Urinary bladder (tissue), 4 donors: ENCODE measurements at regions not wholly inside any gene's neighbourhood (a gene's known extent, or its start where the extent isn't known, plus 50 kb on each side); places are given as distances from the start of the nearest gene placed in this dataset. TPM values are rescaled to one million over a fixed set of nuclear protein-coding genes. Genes with fewer than 3 reads are reported as not detected.

ENCODE experiments used
- DNase-seq: peaks from one replicate; pipeline ENCODE4 v3.0.0-alpha.2; 2015; ENCODE audit errors: extremely low spot score
- H3K27ac ChIP-seq: one replicate; pipeline ENCODE4 v1.5.1; 2013; ENCODE audit warnings: low read depth, mild to moderate bottlenecking, moderate library complexity
- H3K36me3 ChIP-seq: one replicate; pipeline ENCODE4 v1.6.1; 2013; ENCODE audit warnings: mild to moderate bottlenecking, moderate library complexity; ENCODE audit not compliant: insufficient read depth
- H3K4me1 ChIP-seq: one replicate; pipeline ENCODE4 v1.6.1; 2013; ENCODE audit warnings: mild to moderate bottlenecking, moderate library complexity; ENCODE audit not compliant: insufficient read depth
- H3K4me3 ChIP-seq: one replicate; pipeline ENCODE4 v1.5.1; 2013; ENCODE audit warnings: low read depth, low read length
- WGBS: extraction: QIAGEN DNeasy Blood & Tissue Kit; methylation state at CpG from one replicate; pipeline ENCODE4 v1.1.7; 2013; 5-methylcytosine and 5-hydroxymethylcytosine counted together
- small RNA-seq: library from RNA; depleted of rRNA; stranded (forward); fragments of <200 nt; gene quantifications from one replicate; pipeline ENCODE3, GENCODE V24; 2014
- donor health status: healthy with polysubstance abuse.
- donor health status: healthy.

- no peak for DNase-seq
- Histone ChIP-seq H3K27ac (no peak overlapping the region), H3K4me1 (no peaks in the 10 kb centered on the region), H3K36me3 (no peaks in the 10 kb centered on the region), H3K4me3 (no peak overlapping the region)
- WGBS: 87% methylated on average over 4 of the region's 4 CpGs
These were observed 62.7 kb upstream of the GATA6 start for GRCh38 chr18:22106536-22107292.

GRCh38 chr18:22108674-22109073, 60.7 kb upstream of the GATA6 start:
- 76% methylated on average over 2 of the region's 2 CpGs for WGBS
- no peak overlapping the region for H3K27ac ChIP-seq
- no peaks in the 10 kb centered on the region for H3K36me3 ChIP-seq
- no peak overlapping the region for H3K4me3 ChIP-seq
- H3K4me1 ChIP-seq: no peaks in the 10 kb centered on the region
- no peak for DNase-seq

DNA sequence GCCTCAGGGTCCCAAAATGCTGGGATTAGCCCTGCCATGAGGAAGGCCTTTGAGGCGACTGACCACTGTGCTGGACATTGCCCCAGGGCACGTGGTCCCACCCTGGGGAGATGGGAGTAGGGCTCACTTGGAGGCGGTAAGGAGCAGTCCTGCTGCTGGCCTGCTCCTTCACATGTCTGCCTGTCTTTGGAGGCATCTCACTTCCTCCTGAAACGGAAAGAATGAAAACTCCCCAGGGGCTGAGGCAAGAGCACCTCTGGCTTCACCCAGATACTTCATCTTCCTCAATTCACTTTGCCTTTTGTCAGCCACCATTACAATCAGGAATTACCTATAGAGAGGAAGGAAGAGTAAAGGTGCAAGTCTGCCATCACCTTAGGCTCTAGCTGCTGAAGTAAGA, 59.9 kb upstream of the GATA6 start:
- Histone ChIP-seq H3K36me3 (no peaks in the 10 kb centered on the region), H3K27ac (no peak overlapping the region), H3K4me3 (no peak overlapping the region), H3K4me1 (no peaks in the 10 kb centered on the region)
- 88% methylated on average over 4 of the region's 4 CpGs for WGBS
- no peak for DNase-seq

- H3K4me1 ChIP-seq: no peaks in the 10 kb centered on the region
- no peaks in the 10 kb centered on the region for H3K36me3 ChIP-seq
- WGBS: 63% methylated on average over 9 of the region's 9 CpGs
- H3K27ac ChIP-seq: no peak overlapping the region
- no peak for DNase-seq
- no peak overlapping the region for H3K4me3 ChIP-seq
These were observed 58.9 kb upstream of the GATA6 start for GRCh38 chr18:22110461-22110924.

DNA sequence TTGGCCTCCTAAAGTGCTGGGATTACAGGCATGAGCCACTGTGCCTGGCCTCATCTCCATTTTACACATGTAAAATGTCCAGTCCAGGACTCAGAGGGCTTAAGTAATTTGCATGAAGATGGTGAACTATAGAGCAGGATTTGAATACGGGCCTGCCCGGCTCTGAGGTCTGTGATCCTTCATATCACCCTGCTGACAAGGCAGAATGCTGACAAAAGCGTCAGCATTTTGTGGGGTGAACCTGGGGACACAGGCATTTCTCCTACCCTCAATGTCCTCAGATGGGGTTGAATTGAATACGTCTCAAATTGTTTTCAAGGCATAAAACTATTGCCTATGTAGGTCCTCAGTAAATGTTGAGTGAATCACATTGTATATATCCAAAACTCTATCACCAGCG, 57.2 kb upstream of the GATA6 start:
- H3K27ac ChIP-seq: no peak overlapping the region
- no peaks in the 10 kb centered on the region for H3K36me3 ChIP-seq
- DNase-seq: no peak
- no peak overlapping the region for H3K4me3 ChIP-seq
- 84% methylated on average over 5 of the region's 5 CpGs for WGBS
- no peaks in the 10 kb centered on the region for H3K4me1 ChIP-seq

DNA sequence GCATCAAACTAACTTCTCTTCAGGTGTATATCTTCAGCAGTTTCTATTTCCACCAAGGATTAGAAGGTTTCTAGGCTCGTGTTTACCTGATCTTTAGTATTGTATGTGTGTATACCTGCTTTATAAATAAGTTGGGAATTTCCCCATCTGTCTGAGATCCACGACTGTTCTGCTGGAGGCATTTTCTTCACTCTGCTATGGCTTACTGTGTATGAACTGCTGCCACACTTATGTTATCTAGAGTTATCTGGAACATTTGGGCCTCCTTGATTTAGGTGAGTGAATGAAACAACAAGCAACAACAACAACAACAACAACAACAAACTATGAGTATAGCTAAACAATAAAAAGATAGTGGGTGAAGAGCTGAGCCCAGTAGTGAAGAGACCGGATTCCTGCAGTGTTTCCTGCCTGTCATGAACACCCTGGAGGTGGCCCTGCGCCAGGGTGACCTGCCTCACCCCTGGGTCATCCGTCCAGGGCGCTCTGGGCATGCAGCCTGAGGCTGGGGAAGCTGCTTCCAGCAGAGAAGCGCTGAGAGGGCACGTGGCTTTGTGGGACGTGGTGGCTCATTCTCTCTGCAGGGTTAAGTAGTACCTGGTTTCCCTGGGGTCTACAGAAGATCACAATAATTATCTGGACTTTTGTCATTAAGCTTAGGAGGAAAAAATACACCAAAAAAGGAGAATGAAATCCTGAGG, 56.1 kb upstream of the GATA6 start:
- no peaks in the 10 kb centered on the region for H3K4me1 ChIP-seq
- H3K36me3 ChIP-seq: no peaks in the 10 kb centered on the region
- DNase-seq: no peak
- no peak overlapping the region for H3K27ac ChIP-seq
- WGBS: 84% methylated on average over 9 of the region's 9 CpGs
- H3K4me3 ChIP-seq: no peak overlapping the region

GRCh38 chr18:22114526-22115321, 54.7 kb upstream of the GATA6 start:
- DNase-seq: no peak
- Histone ChIP-seq H3K27ac (no peak overlapping the region), H3K36me3 (no peaks in the 10 kb centered on the region), H3K4me1 (no peaks in the 10 kb centered on the region), H3K4me3 (no peak overlapping the region)
- 96% methylated on average over 7 of the region's 7 CpGs for WGBS

GRCh38 chr18:22115573-22115972, 53.8 kb upstream of the GATA6 start:
- DNase-seq: no peak
- Histone ChIP-seq H3K27ac (no peak overlapping the region), H3K4me1 (no peaks in the 10 kb centered on the region), H3K4me3 (no peak overlapping the region), H3K36me3 (no peaks in the 10 kb centered on the region)
- WGBS: 37% methylated on average over 4 of the region's 4 CpGs

Small RNA genes lying in the stretch of these regions (small RNA-seq; reads per million reads assigned to genes)
- gene RNA5SP451: not detected
